SK-N-SH (cell line): ENCODE measurements at regions not wholly inside any gene's neighbourhood (a gene's known extent, or its start where the extent isn't known, plus 50 kb on each side); places are given as distances from the start of the nearest gene placed in this dataset.

ENCODE experiments used
- CTCF ChIA-PET: fragments of 300-600, 350-600 bp; formaldehyde crosslinking; extraction: SDS; loops from one replicate; lab custom pipeline; 2021; lab: Yijun Ruan, JAX
- POLR2A ChIA-PET: fragments of 350-600 bp; sonication (Branson Sonifier 250); formaldehyde crosslinking; extraction: SDS; loops from one replicate; lab custom pipeline; 2020; ENCODE audit warnings: antibody characterized with exemption, inconsistent platforms; lab: Yijun Ruan, JAX
- DNase-seq: peaks from one replicate; pipeline ENCODE4 v3.0.0; 2012
- H2AFZ ChIP-seq: fragments of 200-600 bp; sonication (generic); 2 replicates; pipeline ENCODE4 v1.8.1; 2016; ENCODE audit warnings: antibody characterized with exemption, mild to moderate bottlenecking, low read depth
- H3F3A ChIP-seq: fragments of 200-600 bp; sonication (generic); replicated peaks from 2 replicates; pipeline ENCODE3; 2016; ENCODE audit warnings: antibody characterized with exemption, mild to moderate bottlenecking; ENCODE audit not compliant: insufficient read depth
- H3K27ac ChIP-seq, 2 experiments: fragments of 200-500 bp in 1 of 2; fragments of 200-600 bp in 1 of 2; sonication (Bioruptor generic) in 1 of 2; sonication (generic), shearing (Covaris generic) in 1 of 2; 2 replicates each; pipeline versions ENCODE4 v1.5.1 to v1.6.1; 2014 to 2016; ENCODE audit warnings: low read depth in 2 of 2, inconsistent platforms in 1 of 2, low read length in 1 of 2, mild to moderate bottlenecking in 1 of 2, mixed read lengths in 1 of 2
- H3K27me3 ChIP-seq: fragments of 200-600 bp; sonication (generic), shearing (Covaris generic); 2 replicates; pipeline ENCODE4 v1.6.1; 2016; ENCODE audit warnings: mixed run types; ENCODE audit not compliant: insufficient read depth
- H3K36me3 ChIP-seq, 2 experiments: fragments of 200-500 bp in 1 of 2; fragments of 200-600 bp in 1 of 2; sonication (Bioruptor generic) in 1 of 2; sonication (generic) in 1 of 2; replicated peaks in 1 of 2; 2 replicates each; pipeline versions ENCODE3 to v1.5.1; 2014 to 2016; ENCODE audit warnings: low read length in 1 of 2, mild to moderate bottlenecking in 1 of 2; ENCODE audit not compliant: insufficient read depth in 2 of 2, control insufficient read depth in 1 of 2
- H3K4me1 ChIP-seq, 2 experiments: fragments of 200-500 bp in 1 of 2; fragments of 200-600 bp in 1 of 2; sonication (Bioruptor generic) in 1 of 2; sonication (generic), shearing (Covaris generic) in 1 of 2; 2 replicates each; pipeline versions ENCODE4 v1.5.1 to v1.6.1; 2014 to 2016; ENCODE audit warnings: low read depth in 1 of 2, low read length in 1 of 2, mixed run types in 1 of 2; ENCODE audit not compliant: insufficient read depth in 2 of 2, control insufficient read depth in 1 of 2
- H3K4me2 ChIP-seq: fragments of 200-600 bp; sonication (generic), shearing (Covaris generic); 2 replicates; pipeline ENCODE4 v1.6.1; 2017; ENCODE audit warnings: mixed run types
- H3K4me3 ChIP-seq, 2 experiments: fragments of 200-500 bp in 1 of 2; fragments of 200-600 bp in 1 of 2; sonication (Bioruptor generic) in 1 of 2; sonication (generic), shearing (Covaris generic) in 1 of 2; 2 replicates each; pipeline versions ENCODE4 v1.5.1 to v1.8.1; 2014 to 2016; ENCODE audit warnings: low read depth in 2 of 2, inconsistent platforms in 1 of 2, low read length in 1 of 2, mild to moderate bottlenecking in 1 of 2, mixed read lengths in 1 of 2, moderate library complexity in 1 of 2
- H3K79me2 ChIP-seq: fragments of 200-600 bp; sonication (generic); 2 replicates; pipeline ENCODE4 v1.8.1; 2017; ENCODE audit warnings: mild to moderate bottlenecking; ENCODE audit not compliant: insufficient read depth
- H3K9ac ChIP-seq: fragments of 200-600 bp; sonication (generic); 2 replicates; pipeline ENCODE4 v1.6.1; 2017; ENCODE audit warnings: mixed run types
- H3K9me2 ChIP-seq: fragments of 200-600 bp; sonication (generic); 2 replicates; pipeline ENCODE4 v1.6.1; 2017; ENCODE audit warnings: mixed run types
- H3K9me3 ChIP-seq: fragments of 200-600 bp; sonication (generic); 2 replicates; pipeline ENCODE4 v1.6.1; 2017; ENCODE audit warnings: mixed run types, mild to moderate bottlenecking, moderate library complexity
- H4K20me1 ChIP-seq: fragments of 200-600 bp; sonication (generic); 2 replicates; pipeline ENCODE4 v1.6.1; 2017; ENCODE audit warnings: mild to moderate bottlenecking, mixed run types; ENCODE audit not compliant: insufficient read depth
- ELF1 ChIP-seq: IDR thresholded peaks from 2 replicates; pipeline ENCODE4 v1.4.0; 2012
- EZH2phosphoT487 ChIP-seq: fragments of 200-600 bp; sonication (generic); IDR thresholded peaks from 2 replicates; pipeline ENCODE4 v1.6.1; 2017; ENCODE audit warnings: low read depth, mixed run types, mild to moderate bottlenecking, antibody characterized with exemption, moderate library complexity, borderline replicate concordance
- FOSL2 ChIP-seq: IDR thresholded peaks from 2 replicates; pipeline ENCODE4 v1.4.0; 2012; ENCODE audit warnings: low read depth, mild to moderate bottlenecking, moderate library complexity, borderline replicate concordance
- FOXM1 ChIP-seq: IDR thresholded peaks from 2 replicates; pipeline ENCODE4 v1.4.0; 2012; ENCODE audit warnings: low read depth, mild to moderate bottlenecking
- JUND ChIP-seq: IDR thresholded peaks from 2 replicates; pipeline ENCODE4 v1.4.0; 2012
- MXI1 ChIP-seq: IDR thresholded peaks from 2 replicates; pipeline ENCODE4 v1.6.1; 2012; ENCODE audit warnings: mild to moderate bottlenecking, low read depth, low read length, improper control_type of control experiment
- POLR2AphosphoS5 ChIP-seq: IDR thresholded peaks from 2 replicates; pipeline ENCODE4 v1.6.1; 2012; ENCODE audit warnings: low read depth, low read length
- RCOR1 ChIP-seq: fragments of 150-350 bp; IDR thresholded peaks from 2 replicates; pipeline ENCODE4 v1.6.1; 2017; ENCODE audit warnings: antibody characterized with exemption, low read length
- RFX5 ChIP-seq: IDR thresholded peaks from 2 replicates; pipeline ENCODE4 v1.6.1; 2012; ENCODE audit warnings: mild to moderate bottlenecking, improper control_type of control experiment, low read length
- RXRA ChIP-seq: IDR thresholded peaks from 2 replicates; pipeline ENCODE4 v1.4.0; 2012; ENCODE audit warnings: low read depth, mild to moderate bottlenecking, borderline replicate concordance
- SMC3 ChIP-seq: IDR thresholded peaks from 2 replicates; pipeline ENCODE4 v1.6.1; 2012; ENCODE audit warnings: low read depth, low read length, improper control_type of control experiment
- TEAD4 ChIP-seq: IDR thresholded peaks from 2 replicates; pipeline ENCODE4 v1.4.0; 2012; ENCODE audit warnings: mild to moderate bottlenecking, borderline replicate concordance; ENCODE audit not compliant: insufficient read depth
- YY1 ChIP-seq: IDR thresholded peaks from 2 replicates; pipeline ENCODE4 v1.4.0; 2012; ENCODE audit warnings: low read depth, mild to moderate bottlenecking
- WGBS: methylation state at CpG from one replicate; pipeline ENCODE4 v1.1.6; 2017; ENCODE audit warnings: low lambda C conversion rate; 5-methylcytosine and 5-hydroxymethylcytosine counted together
- TF ChIP-seq, protein P1 (sequence below): IDR thresholded peaks from 2 replicates; pipeline ENCODE4 v1.6.1; 2012; ENCODE audit warnings: mild to moderate bottlenecking, low read depth, low read length, moderate library complexity
- TF ChIP-seq, protein P2 (sequence below): fragments of 150-350 bp; IDR thresholded peaks from 2 replicates; pipeline ENCODE4 v1.6.1; 2017; ENCODE audit warnings: antibody characterized with exemption, low read length, low read depth, borderline replicate concordance
- TF ChIP-seq, protein P3 (sequence below): IDR thresholded peaks from 2 replicates; pipeline ENCODE4; 2012

DNA sequence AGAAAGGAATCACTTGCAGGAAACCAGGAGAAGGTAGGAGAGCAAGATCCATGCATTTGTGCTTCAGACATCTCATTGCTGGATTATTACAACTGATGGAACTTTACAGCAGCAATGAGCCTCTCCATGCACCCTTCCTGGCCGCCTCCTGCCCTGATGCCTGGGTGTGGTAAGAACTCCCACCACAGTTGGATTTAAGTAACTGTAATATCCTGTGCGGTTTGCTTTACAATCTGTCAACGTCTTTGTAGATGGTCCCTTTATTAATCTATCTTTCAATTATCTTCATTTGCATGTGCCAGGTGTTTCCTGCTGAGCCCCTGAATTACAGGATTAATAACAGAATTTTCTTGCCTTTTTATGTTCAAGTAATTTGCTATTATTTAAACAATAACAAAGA is 1300.5 kb upstream of the TMEM132C start (continued):
- TF ChIP-seq, protein P1, sequence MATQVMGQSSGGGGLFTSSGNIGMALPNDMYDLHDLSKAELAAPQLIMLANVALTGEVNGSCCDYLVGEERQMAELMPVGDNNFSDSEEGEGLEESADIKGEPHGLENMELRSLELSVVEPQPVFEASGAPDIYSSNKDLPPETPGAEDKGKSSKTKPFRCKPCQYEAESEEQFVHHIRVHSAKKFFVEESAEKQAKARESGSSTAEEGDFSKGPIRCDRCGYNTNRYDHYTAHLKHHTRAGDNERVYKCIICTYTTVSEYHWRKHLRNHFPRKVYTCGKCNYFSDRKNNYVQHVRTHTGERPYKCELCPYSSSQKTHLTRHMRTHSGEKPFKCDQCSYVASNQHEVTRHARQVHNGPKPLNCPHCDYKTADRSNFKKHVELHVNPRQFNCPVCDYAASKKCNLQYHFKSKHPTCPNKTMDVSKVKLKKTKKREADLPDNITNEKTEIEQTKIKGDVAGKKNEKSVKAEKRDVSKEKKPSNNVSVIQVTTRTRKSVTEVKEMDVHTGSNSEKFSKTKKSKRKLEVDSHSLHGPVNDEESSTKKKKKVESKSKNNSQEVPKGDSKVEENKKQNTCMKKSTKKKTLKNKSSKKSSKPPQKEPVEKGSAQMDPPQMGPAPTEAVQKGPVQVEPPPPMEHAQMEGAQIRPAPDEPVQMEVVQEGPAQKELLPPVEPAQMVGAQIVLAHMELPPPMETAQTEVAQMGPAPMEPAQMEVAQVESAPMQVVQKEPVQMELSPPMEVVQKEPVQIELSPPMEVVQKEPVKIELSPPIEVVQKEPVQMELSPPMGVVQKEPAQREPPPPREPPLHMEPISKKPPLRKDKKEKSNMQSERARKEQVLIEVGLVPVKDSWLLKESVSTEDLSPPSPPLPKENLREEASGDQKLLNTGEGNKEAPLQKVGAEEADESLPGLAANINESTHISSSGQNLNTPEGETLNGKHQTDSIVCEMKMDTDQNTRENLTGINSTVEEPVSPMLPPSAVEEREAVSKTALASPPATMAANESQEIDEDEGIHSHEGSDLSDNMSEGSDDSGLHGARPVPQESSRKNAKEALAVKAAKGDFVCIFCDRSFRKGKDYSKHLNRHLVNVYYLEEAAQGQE: no peak
- TF ChIP-seq, all 33 proteins: peak for 0

DNA sequence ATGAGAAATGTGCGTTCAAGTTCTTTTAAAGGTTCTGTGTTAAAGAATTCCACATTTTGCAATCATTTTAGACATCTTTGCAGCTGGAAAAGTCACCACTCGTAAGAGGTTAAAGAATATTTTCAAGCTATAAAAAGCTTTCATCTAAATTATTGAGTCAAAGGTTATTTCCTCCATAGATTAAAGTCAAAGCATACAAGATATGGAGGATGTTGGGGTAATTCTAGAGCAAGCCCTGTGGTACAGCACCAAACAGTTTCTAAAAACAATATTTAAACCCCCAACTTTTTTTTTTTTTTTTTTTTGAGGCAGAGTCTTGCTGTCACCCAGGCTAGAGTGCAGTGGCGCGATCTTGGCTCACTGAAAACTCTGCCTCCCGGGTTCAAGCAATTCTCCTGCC is 1299.8 kb upstream of the TMEM132C start:
- H3K79me2 ChIP-seq: no peaks in the 10 kb centered on the region
- WGBS: 43% methylated on average over 5 of the region's 5 CpGs
- H3K36me3 ChIP-seq: no peaks in the 10 kb centered on the region
- POLR2A ChIA-PET: no interaction called here
- no peaks in the 10 kb centered on the region for H3K4me1 ChIP-seq
- TF ChIP-seq, protein P2, sequence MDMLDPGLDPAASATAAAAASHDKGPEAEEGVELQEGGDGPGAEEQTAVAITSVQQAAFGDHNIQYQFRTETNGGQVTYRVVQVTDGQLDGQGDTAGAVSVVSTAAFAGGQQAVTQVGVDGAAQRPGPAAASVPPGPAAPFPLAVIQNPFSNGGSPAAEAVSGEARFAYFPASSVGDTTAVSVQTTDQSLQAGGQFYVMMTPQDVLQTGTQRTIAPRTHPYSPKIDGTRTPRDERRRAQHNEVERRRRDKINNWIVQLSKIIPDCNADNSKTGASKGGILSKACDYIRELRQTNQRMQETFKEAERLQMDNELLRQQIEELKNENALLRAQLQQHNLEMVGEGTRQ: no peak
- TF ChIP-seq MXI1: no peak
- TF ChIP-seq ELF1: no peak
- no peak for TF ChIP-seq TEAD4
- TF ChIP-seq RXRA: no peak
- no peak for TF ChIP-seq POLR2AphosphoS5
- TF ChIP-seq YY1: no peak
- TF ChIP-seq, protein P3, sequence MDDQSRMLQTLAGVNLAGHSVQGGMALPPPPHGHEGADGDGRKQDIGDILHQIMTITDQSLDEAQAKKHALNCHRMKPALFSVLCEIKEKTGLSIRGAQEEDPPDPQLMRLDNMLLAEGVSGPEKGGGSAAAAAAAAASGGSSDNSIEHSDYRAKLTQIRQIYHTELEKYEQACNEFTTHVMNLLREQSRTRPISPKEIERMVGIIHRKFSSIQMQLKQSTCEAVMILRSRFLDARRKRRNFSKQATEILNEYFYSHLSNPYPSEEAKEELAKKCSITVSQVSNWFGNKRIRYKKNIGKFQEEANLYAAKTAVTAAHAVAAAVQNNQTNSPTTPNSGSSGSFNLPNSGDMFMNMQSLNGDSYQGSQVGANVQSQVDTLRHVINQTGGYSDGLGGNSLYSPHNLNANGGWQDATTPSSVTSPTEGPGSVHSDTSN: no peak
- no peak for TF ChIP-seq RCOR1
- TF ChIP-seq SMC3: no peak
- TF ChIP-seq RFX5: no peak
- TF ChIP-seq EZH2phosphoT487: no peak
- TF ChIP-seq, protein P1: no peak
- TF ChIP-seq JUND: no peak
- no peak for TF ChIP-seq FOSL2
- no peak for TF ChIP-seq FOXM1
- H3K9me2 ChIP-seq: no peaks in the 10 kb centered on the region
- H3K4me3 ChIP-seq: no peak overlapping the region
- no peaks in the 10 kb centered on the region for H3K9me3 ChIP-seq
- no peak overlapping the region for H2AFZ ChIP-seq
- DNase-seq: no peak
- no peaks in the 10 kb centered on the region for H3K27me3 ChIP-seq
- no peaks in the 10 kb centered on the region for H3F3A ChIP-seq
- no peaks in the 10 kb centered on the region for H4K20me1 ChIP-seq
- no peak overlapping the region for H3K27ac ChIP-seq
- H3K9ac ChIP-seq: no peak overlapping the region
- H3K4me2 ChIP-seq: no peak overlapping the region
- CTCF ChIA-PET: interaction anchor here (0.9 kb wide), 1 partner anchor 9 kb away, joined by 3 read pairs; no protein-coding TSS in a partner anchor
